ENCODE measurements at regions not wholly inside any gene's neighbourhood (a gene's known extent, or its start where the extent isn't known, plus 50 kb on each side); places are given as distances from the start of the nearest gene placed in this dataset.

- no peak for TF ChIP-seq ZFP30 (CRISPR knock-in tag; IDR thresholded peaks at IDR 0.05)
- TF ChIP-seq CSDC2 (CRISPR knock-in tag; IDR thresholded peaks at IDR 0.05), result no peak
- TF ChIP-seq POU6F1 (CRISPR knock-in tag; IDR thresholded peaks at IDR 0.05; ENCODE audit: borderline replicate concordance, low read depth), result no peak
- no peak for TF ChIP-seq ZNF70 (CRISPR knock-in tag; IDR thresholded peaks at IDR 0.05)
- no peak for TF ChIP-seq TSHZ2 (CRISPR knock-in tag; IDR thresholded peaks at IDR 0.05)
- TF ChIP-seq ISL1 (CRISPR knock-in tag; IDR thresholded peaks at IDR 0.05), result no peak
- TF ChIP-seq ESRRG (CRISPR knock-in tag; IDR thresholded peaks at IDR 0.05), result no peak
- ATAC-seq, result no peak
Observed at GRCh38 chr2:61688369-61689334, 150.5 kb upstream of the XPO1 start.

GRCh38 chr2:61679096-61679495 is 140.9 kb upstream of the XPO1 start:
- TF ChIP-seq ZNF70 (CRISPR knock-in tag; IDR thresholded peaks at IDR 0.05), result no peak
- no peak for TF ChIP-seq OSR1 (CRISPR knock-in tag; IDR thresholded peaks at IDR 0.05)
- TF ChIP-seq ZNF8 (CRISPR knock-in tag; IDR thresholded peaks at IDR 0.05), result no peak
- TF ChIP-seq CREB5 (CRISPR knock-in tag; IDR thresholded peaks at IDR 0.05; ENCODE audit: low read depth), result no peak
- no peak for TF ChIP-seq CSDC2 (CRISPR knock-in tag; IDR thresholded peaks at IDR 0.05)
- no peak for ATAC-seq

GRCh38 chr2:61677942-61678341 is 139.8 kb upstream of the XPO1 start:
- ATAC-seq, result no peak
- no peak for TF ChIP-seq SNAI2 (CRISPR knock-in tag; IDR thresholded peaks at IDR 0.05)
- no peak for TF ChIP-seq GLIS3 (CRISPR knock-in tag; IDR thresholded peaks at IDR 0.05)
- no peak for TF ChIP-seq CREB5 (CRISPR knock-in tag; IDR thresholded peaks at IDR 0.05; ENCODE audit: low read depth)
- TF ChIP-seq PATZ1 (CRISPR knock-in tag; IDR thresholded peaks at IDR 0.05; ENCODE audit: borderline replicate concordance), result no peak
- TF ChIP-seq ARNTL (CRISPR knock-in tag; IDR thresholded peaks at IDR 0.05; ENCODE audit: borderline replicate concordance, low read depth), result no peak
- no peak for TF ChIP-seq TOX (CRISPR knock-in tag; IDR thresholded peaks at IDR 0.05; ENCODE audit: borderline replicate concordance)
- TF ChIP-seq ZC3H10 (CRISPR knock-in tag; IDR thresholded peaks at IDR 0.05), result no peak
- TF ChIP-seq ZNF8 (CRISPR knock-in tag; IDR thresholded peaks at IDR 0.05), result no peak
- TF ChIP-seq CSDC2 (CRISPR knock-in tag; IDR thresholded peaks at IDR 0.05), result no peak
- TF ChIP-seq ZNF70 (CRISPR knock-in tag; IDR thresholded peaks at IDR 0.05), result no peak
- no peak for TF ChIP-seq TCF4 (CRISPR knock-in tag; IDR thresholded peaks at IDR 0.05; ENCODE audit: borderline replicate concordance)
- TF ChIP-seq POU6F1 (CRISPR knock-in tag; IDR thresholded peaks at IDR 0.05; ENCODE audit: borderline replicate concordance, low read depth), result no peak
- no peak for TF ChIP-seq ZFP30 (CRISPR knock-in tag; IDR thresholded peaks at IDR 0.05)
- no peak for TF ChIP-seq ISL1 (CRISPR knock-in tag; IDR thresholded peaks at IDR 0.05)
- no peak for TF ChIP-seq TSHZ2 (CRISPR knock-in tag; IDR thresholded peaks at IDR 0.05)
- no peak for TF ChIP-seq ZNF565 (CRISPR knock-in tag; conservative IDR thresholded peaks at IDR 0.05; ENCODE audit: low read depth)
- no peak for TF ChIP-seq PPARA (CRISPR knock-in tag; IDR thresholded peaks at IDR 0.05; ENCODE audit: borderline replicate concordance)
- no peak for TF ChIP-seq RARB (CRISPR knock-in tag; IDR thresholded peaks at IDR 0.05)

All from SK-N-SH treated with all-trans-retinoic acid at 6 μM for 48 hours (cell line).